HEK293 (cell line): ENCODE measurements at regions not wholly inside any gene's neighbourhood (a gene's known extent, or its start where the extent isn't known, plus 50 kb on each side); places are given as distances from the start of the nearest gene placed in this dataset.

Experiments used
- GFI1B ChIP-seq: fragments of 450-650 bp; formaldehyde crosslinking; IDR thresholded peaks from 2 replicates; pipeline ENCODE4 v1.5.1; 2016; ENCODE audit warnings: missing biosample characterization, missing genetic modification characterization
- SALL2 ChIP-seq: fragments of 450-650 bp; formaldehyde crosslinking; IDR thresholded peaks from 2 replicates; pipeline ENCODE4 v1.5.0; 2017; ENCODE audit warnings: missing biosample characterization, mild to moderate bottlenecking, missing genetic modification characterization, borderline replicate concordance
- ZFP37 ChIP-seq: fragments of 450-650 bp; formaldehyde crosslinking; IDR thresholded peaks from 2 replicates; pipeline ENCODE4 v1.5.1; 2016; ENCODE audit warnings: missing biosample characterization, missing genetic modification characterization
- ZIC2 ChIP-seq: fragments of 450-650 bp; formaldehyde crosslinking; IDR thresholded peaks from 2 replicates; pipeline ENCODE4 v1.5.1; 2016; ENCODE audit warnings: missing biosample characterization, missing genetic modification characterization
- ZNF112 ChIP-seq: fragments of 450-650 bp; formaldehyde crosslinking; IDR thresholded peaks from 2 replicates; pipeline ENCODE4 v1.5.0; 2017; ENCODE audit warnings: missing biosample characterization, missing genetic modification characterization
- ZNF19 ChIP-seq: fragments of 450-650 bp; formaldehyde crosslinking; IDR thresholded peaks from 2 replicates; pipeline ENCODE4; 2016; ENCODE audit warnings: missing biosample characterization, missing genetic modification characterization, low read depth
- ZNF214 ChIP-seq: fragments of 450-650 bp; formaldehyde crosslinking; IDR thresholded peaks from 2 replicates; pipeline ENCODE4 v1.5.1; 2017; ENCODE audit warnings: missing biosample characterization, mild to moderate bottlenecking, missing genetic modification characterization, borderline replicate concordance
- ZNF302 ChIP-seq: fragments of 450-650 bp; formaldehyde crosslinking; IDR thresholded peaks from 2 replicates; pipeline ENCODE4 v1.5.1; 2016; ENCODE audit warnings: missing biosample characterization, missing genetic modification characterization, low read depth
- ZNF335 ChIP-seq: fragments of 450-650 bp; formaldehyde crosslinking; conservative IDR thresholded peaks from 2 replicates; pipeline ENCODE4 v1.5.1; 2016; ENCODE audit warnings: missing biosample characterization, missing genetic modification characterization
- ZNF416 ChIP-seq: fragments of 450-650 bp; formaldehyde crosslinking; IDR thresholded peaks from 2 replicates; pipeline ENCODE4 v1.5.1; 2016; ENCODE audit warnings: missing biosample characterization, missing genetic modification characterization
- ZNF548 ChIP-seq: fragments of 450-650 bp; formaldehyde crosslinking; IDR thresholded peaks from 2 replicates; pipeline ENCODE4 v1.5.1; 2016; ENCODE audit warnings: missing biosample characterization, missing genetic modification characterization
- ZNF585B ChIP-seq: fragments of 450-650 bp; formaldehyde crosslinking; IDR thresholded peaks from 2 replicates; pipeline ENCODE4 v1.5.1; 2016; ENCODE audit warnings: missing biosample characterization, missing genetic modification characterization
- ZNF624 ChIP-seq: fragments of 450-650 bp; formaldehyde crosslinking; IDR thresholded peaks from 2 replicates; pipeline ENCODE4 v1.5.1; 2017; ENCODE audit warnings: missing biosample characterization, missing genetic modification characterization
- ZNF747 ChIP-seq: fragments of 450-650 bp; formaldehyde crosslinking; IDR thresholded peaks from 2 replicates; pipeline ENCODE4 v1.5.1; 2016; ENCODE audit warnings: missing biosample characterization, missing genetic modification characterization
- ZSCAN16 ChIP-seq: fragments of 450-650 bp; formaldehyde crosslinking; IDR thresholded peaks from 2 replicates; pipeline ENCODE4 v1.5.1; 2016; ENCODE audit warnings: missing biosample characterization, missing genetic modification characterization
- TF ChIP-seq, protein P1 (sequence below): fragments of 450-650 bp; formaldehyde crosslinking; IDR thresholded peaks from 2 replicates; pipeline ENCODE4 v1.5.1; 2016; ENCODE audit warnings: missing biosample characterization, missing genetic modification characterization
- TF ChIP-seq, protein P2 (sequence below): fragments of 450-650 bp; formaldehyde crosslinking; IDR thresholded peaks from 2 replicates; pipeline ENCODE4 v1.5.1; 2016; ENCODE audit warnings: missing biosample characterization, missing genetic modification characterization
- TF ChIP-seq, protein P3 (sequence below): fragments of 450-650 bp; formaldehyde crosslinking; IDR thresholded peaks from 2 replicates; pipeline ENCODE4 v1.5.1; 2016; ENCODE audit warnings: missing biosample characterization, missing genetic modification characterization
- TF ChIP-seq, protein P4 (sequence below): fragments of 450-650 bp; formaldehyde crosslinking; IDR thresholded peaks from 2 replicates; pipeline ENCODE4 v1.5.1; 2016; ENCODE audit warnings: missing biosample characterization, missing genetic modification characterization
- TF ChIP-seq, protein P5 (sequence below): fragments of 450-650 bp; formaldehyde crosslinking; IDR thresholded peaks from 2 replicates; pipeline ENCODE4 v1.5.1; 2017; ENCODE audit warnings: missing biosample characterization, mild to moderate bottlenecking, missing genetic modification characterization, moderate library complexity
- TF ChIP-seq, protein P6 (sequence below): fragments of 450-650 bp; formaldehyde crosslinking; IDR thresholded peaks from 2 replicates; pipeline ENCODE4 v1.5.1; 2016; ENCODE audit warnings: missing biosample characterization, missing genetic modification characterization
- TF ChIP-seq, protein P7 (sequence below): fragments of 450-650 bp; IDR thresholded peaks from 2 replicates; pipeline ENCODE4 v1.5.1; 2018; ENCODE audit warnings: missing biosample characterization, missing genetic modification characterization
- TF ChIP-seq, protein P8 (sequence below): fragments of 450-650 bp; formaldehyde crosslinking; IDR thresholded peaks from 2 replicates; pipeline ENCODE4 v1.5.1; 2016; ENCODE audit warnings: missing biosample characterization, missing genetic modification characterization

DNA sequence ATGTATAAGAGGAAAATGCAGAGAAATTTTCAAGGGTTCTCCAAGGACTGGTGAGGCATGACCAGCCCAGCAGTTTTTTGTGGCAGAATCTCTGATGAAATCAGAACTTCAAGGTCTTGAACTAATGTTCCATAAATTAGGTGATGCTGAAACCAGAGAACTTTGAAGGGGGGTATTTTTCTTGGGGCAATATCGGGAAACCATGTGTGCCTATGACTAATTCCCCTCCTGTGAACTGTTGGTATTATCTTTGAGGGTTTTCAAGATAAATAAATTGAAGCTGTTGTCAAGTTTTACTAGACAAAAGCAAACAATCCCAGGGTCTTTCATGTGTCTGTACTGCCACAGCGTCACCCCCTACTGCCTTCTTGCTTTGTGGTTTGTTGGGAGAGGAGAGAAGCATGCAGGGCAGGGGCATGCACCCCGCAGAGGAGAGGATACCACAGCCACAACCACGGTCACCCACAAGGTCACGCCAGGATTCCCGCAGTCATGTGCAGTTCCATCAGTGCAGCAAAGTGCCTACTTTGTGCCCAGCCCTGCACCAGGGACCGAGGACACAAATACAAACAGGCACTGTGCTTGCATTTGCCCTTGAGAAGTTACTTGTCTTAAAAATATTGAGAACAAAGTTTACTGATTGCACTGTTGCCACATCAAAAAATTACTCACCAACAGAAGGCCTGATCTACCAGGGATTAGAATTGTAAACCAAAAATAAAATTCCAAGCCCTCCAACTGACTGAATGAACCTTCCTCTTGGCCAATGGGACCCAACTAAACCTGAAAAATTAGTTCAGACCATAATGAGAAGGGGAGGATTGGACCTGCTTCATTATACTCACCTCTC is 413.3 kb upstream of the TRIB2 start (continued):
- TF ChIP-seq, protein P1, sequence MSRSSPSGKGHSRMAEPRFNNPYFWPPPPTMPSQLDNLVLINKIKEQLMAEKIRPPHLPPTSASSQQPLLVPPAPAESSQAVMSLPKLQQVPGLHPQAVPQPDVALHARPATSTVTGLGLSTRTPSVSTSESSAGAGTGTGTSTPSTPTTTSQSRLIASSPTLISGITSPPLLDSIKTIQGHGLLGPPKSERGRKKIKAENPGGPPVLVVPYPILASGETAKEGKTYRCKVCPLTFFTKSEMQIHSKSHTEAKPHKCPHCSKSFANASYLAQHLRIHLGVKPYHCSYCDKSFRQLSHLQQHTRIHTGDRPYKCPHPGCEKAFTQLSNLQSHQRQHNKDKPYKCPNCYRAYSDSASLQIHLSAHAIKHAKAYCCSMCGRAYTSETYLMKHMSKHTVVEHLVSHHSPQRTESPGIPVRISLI (tag by site-specific recombination), result no peak; the same call in 1 of the 2 replicates
- TF ChIP-seq ZNF335 (tag by site-specific recombination) (peak; percentile 38; the same call in 1 of the 2 replicates), ZNF19 (tag by site-specific recombination) (no peak), SALL2 (no peak), GFI1B (peak; percentile 90), ZNF747 (tag by site-specific recombination) (no peak), ZNF416 (tag by site-specific recombination) (no peak), ZFP37 (tag by site-specific recombination) (no peak), ZNF624 (no peak), ZNF548 (tag by site-specific recombination) (no peak), ZNF302 (tag by site-specific recombination) (no peak), ZNF214 (tag by site-specific recombination) (no peak), ZSCAN16 (tag by site-specific recombination) (no peak), ZIC2 (tag by site-specific recombination) (peak; percentile 100), ZNF112 (tag by site-specific recombination) (no peak), ZNF585B (no peak)
- TF ChIP-seq, protein P2, sequence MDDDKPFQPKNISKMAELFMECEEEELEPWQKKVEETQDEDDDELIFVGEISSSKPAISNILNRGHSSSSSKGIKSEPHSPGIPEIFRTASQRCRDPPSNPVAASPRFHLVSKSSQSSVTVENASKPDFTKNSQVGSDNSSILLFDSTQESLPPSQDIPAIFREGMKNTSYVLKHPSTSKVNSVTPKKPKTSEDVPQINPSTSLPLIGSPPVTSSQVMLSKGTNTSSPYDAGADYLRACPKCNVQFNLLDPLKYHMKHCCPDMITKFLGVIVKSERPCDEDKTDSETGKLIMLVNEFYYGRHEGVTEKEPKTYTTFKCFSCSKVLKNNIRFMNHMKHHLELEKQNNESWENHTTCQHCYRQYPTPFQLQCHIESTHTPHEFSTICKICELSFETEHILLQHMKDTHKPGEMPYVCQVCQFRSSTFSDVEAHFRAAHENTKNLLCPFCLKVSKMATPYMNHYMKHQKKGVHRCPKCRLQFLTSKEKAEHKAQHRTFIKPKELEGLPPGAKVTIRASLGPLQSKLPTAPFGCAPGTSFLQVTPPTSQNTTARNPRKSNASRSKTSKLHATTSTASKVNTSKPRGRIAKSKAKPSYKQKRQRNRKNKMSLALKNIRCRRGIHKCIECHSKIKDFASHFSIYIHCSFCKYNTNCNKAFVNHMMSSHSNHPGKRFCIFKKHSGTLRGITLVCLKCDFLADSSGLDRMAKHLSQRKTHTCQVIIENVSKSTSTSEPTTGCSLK (tag by site-specific recombination), result no peak
- TF ChIP-seq, protein P3, sequence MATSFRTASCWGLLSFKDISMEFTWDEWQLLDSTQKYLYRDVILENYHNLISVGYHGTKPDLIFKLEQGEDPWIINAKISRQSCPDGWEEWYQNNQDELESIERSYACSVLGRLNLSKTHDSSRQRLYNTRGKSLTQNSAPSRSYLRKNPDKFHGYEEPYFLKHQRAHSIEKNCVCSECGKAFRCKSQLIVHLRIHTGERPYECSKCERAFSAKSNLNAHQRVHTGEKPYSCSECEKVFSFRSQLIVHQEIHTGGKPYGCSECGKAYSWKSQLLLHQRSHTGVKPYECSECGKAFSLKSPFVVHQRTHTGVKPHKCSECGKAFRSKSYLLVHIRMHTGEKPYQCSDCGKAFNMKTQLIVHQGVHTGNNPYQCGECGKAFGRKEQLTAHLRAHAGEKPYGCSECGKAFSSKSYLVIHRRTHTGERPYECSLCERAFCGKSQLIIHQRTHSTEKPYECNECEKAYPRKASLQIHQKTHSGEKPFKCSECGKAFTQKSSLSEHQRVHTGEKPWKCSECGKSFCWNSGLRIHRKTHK (tag by site-specific recombination), result no peak
- TF ChIP-seq, protein P4, sequence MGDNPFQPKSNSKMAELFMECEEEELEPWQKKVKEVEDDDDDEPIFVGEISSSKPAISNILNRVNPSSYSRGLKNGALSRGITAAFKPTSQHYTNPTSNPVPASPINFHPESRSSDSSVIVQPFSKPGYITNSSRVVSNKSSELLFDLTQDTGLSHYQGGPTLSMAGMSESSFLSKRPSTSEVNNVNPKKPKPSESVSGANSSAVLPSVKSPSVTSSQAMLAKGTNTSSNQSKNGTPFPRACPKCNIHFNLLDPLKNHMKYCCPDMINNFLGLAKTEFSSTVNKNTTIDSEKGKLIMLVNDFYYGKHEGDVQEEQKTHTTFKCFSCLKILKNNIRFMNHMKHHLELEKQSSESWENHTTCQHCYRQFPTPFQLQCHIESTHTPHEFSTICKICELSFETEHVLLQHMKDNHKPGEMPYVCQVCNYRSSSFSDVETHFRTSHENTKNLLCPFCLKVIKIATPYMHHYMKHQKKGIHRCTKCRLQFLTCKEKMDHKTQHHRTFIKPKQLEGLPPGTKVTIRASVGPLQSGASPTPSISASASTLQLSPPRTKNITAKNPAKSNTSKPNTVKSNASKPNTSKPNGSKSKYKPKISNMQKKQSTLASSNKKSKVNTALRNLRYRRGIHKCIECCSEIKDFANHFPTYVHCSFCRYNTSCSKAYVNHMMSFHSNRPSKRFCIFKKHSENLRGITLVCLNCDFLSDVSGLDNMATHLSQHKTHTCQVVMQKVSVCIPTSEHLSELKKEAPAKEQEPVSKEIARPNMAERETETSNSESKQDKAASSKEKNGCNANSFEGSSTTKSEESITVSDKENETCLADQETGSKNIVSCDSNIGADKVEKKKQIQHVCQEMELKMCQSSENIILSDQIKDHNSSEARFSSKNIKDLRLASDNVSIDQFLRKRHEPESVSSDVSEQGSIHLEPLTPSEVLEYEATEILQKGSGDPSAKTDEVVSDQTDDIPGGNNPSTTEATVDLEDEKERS, result no peak
- TF ChIP-seq, protein P5, sequence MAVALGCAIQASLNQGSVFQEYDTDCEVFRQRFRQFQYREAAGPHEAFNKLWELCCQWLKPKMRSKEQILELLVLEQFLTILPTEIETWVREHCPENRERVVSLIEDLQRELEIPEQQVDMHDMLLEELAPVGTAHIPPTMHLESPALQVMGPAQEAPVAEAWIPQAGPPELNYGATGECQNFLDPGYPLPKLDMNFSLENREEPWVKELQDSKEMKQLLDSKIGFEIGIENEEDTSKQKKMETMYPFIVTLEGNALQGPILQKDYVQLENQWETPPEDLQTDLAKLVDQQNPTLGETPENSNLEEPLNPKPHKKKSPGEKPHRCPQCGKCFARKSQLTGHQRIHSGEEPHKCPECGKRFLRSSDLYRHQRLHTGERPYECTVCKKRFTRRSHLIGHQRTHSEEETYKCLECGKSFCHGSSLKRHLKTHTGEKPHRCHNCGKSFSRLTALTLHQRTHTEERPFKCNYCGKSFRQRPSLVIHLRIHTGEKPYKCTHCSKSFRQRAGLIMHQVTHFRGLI (tag by site-specific recombination), result peak; percentile 47; the same call in 1 of the 2 replicates
- TF ChIP-seq, protein P6, sequence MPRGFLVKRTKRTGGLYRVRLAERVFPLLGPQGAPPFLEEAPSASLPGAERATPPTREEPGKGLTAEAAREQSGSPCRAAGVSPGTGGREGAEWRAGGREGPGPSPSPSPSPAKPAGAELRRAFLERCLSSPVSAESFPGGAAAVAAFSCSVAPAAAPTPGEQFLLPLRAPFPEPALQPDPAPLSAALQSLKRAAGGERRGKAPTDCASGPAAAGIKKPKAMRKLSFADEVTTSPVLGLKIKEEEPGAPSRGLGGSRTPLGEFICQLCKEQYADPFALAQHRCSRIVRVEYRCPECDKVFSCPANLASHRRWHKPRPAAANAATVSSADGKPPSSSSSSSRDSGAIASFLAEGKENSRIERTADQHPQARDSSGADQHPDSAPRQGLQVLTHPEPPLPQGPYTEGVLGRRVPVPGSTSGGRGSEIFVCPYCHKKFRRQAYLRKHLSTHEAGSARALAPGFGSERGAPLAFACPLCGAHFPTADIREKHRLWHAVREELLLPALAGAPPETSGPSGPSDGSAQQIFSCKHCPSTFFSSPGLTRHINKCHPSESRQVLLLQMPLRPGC (tag by site-specific recombination), result peak; percentile 88
- TF ChIP-seq, protein P7, sequence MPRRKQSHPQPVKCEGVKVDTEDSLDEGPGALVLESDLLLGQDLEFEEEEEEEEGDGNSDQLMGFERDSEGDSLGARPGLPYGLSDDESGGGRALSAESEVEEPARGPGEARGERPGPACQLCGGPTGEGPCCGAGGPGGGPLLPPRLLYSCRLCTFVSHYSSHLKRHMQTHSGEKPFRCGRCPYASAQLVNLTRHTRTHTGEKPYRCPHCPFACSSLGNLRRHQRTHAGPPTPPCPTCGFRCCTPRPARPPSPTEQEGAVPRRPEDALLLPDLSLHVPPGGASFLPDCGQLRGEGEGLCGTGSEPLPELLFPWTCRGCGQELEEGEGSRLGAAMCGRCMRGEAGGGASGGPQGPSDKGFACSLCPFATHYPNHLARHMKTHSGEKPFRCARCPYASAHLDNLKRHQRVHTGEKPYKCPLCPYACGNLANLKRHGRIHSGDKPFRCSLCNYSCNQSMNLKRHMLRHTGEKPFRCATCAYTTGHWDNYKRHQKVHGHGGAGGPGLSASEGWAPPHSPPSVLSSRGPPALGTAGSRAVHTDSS (tag by site-specific recombination), result no peak; the same call in 1 of the 2 replicates
- TF ChIP-seq, protein P8, sequence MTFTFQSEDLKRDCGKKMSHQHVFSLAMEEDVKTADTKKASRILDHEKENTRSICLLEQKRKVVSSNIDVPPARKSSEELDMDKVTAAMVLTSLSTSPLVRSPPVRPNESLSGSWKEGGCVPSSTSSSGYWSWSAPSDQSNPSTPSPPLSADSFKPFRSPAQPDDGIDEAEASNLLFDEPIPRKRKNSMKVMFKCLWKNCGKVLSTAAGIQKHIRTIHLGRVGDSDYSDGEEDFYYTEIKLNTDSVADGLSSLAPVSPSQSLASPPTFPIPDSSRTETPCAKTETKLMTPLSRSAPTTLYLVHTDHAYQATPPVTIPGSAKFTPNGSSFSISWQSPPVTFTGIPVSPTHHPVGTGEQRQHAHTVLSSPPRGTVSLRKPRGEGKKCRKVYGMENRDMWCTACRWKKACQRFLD (tag by site-specific recombination), result no peak
